Smooth muscle cell (in vitro differentiated cells): ENCODE measurements at regions not wholly inside any gene's neighbourhood (a gene's known extent, or its start where the extent isn't known, plus 50 kb on each side); places are given as distances from the start of the nearest gene placed in this dataset.
"Not testable (repeated sequence)": the region's sequence is repeated elsewhere in the genome, so short reads cannot be mapped to it uniquely, and the experiment has no call there.

Experiments used
- DNase-seq: peaks from one replicate; lab custom pipeline; 2025; ENCODE audit not compliant: unreplicated experiment; lab: John Stamatoyannopoulos, UW
- H2AFZ ChIP-seq: fragments of 200-600 bp; sonication (generic); 2 replicates; pipeline ENCODE4 v1.6.0; 2016; ENCODE audit warnings: antibody characterized with exemption, low read depth, mild to moderate bottlenecking
- H3F3A ChIP-seq: fragments of 200-600 bp; sonication (generic); 2 replicates; pipeline ENCODE4 v1.6.0; 2017; ENCODE audit warnings: antibody characterized with exemption, low read depth
- H3K27ac ChIP-seq: fragments of 200-600 bp; sonication (generic); 2 replicates; pipeline ENCODE4 v1.5.1; 2016; ENCODE audit warnings: low read depth, mild to moderate bottlenecking
- H3K27me3 ChIP-seq: fragments of 200-600 bp; sonication (generic); 2 replicates; pipeline ENCODE4 v1.6.1; 2016; ENCODE audit warnings: low read depth, mild to moderate bottlenecking
- H3K36me3 ChIP-seq: fragments of 200-600 bp; sonication (generic); 2 replicates; pipeline ENCODE4 v1.5.1; 2016; ENCODE audit warnings: low read depth
- H3K4me1 ChIP-seq: fragments of 200-600 bp; sonication (generic); 2 replicates; pipeline ENCODE4 v1.5.1; 2016; ENCODE audit warnings: low read depth
- H3K4me2 ChIP-seq: fragments of 200-600 bp; sonication (generic); 2 replicates; pipeline ENCODE4 v1.6.0; 2016; ENCODE audit warnings: mild to moderate bottlenecking
- H3K4me3 ChIP-seq: fragments of 200-600 bp; sonication (generic); 2 replicates; pipeline ENCODE4 v1.5.1; 2016; ENCODE audit warnings: mild to moderate bottlenecking
- H3K79me2 ChIP-seq: fragments of 200-600 bp; sonication (generic); 2 replicates; pipeline ENCODE4 v1.6.0; 2016; ENCODE audit warnings: low read depth, mild to moderate bottlenecking
- H3K9ac ChIP-seq: fragments of 200-600 bp; sonication (generic); 2 replicates; pipeline ENCODE4 v1.6.0; 2016; ENCODE audit warnings: low read depth
- H3K9me3 ChIP-seq: fragments of 200-600 bp; sonication (generic); replicated peaks from 2 replicates; pipeline ENCODE4 v1.5.1; 2016; ENCODE audit warnings: low read depth
- H4K20me1 ChIP-seq: fragments of 200-600 bp; sonication (generic); 2 replicates; pipeline ENCODE4 v1.6.0; 2016; ENCODE audit warnings: low read depth
- WGBS: methylation state at CpG from one replicate; pipeline ENCODE4 v1.1.7; 2016; ENCODE audit warnings: low lambda C conversion rate; 5-methylcytosine and 5-hydroxymethylcytosine counted together
- TF ChIP-seq, protein P1 (sequence below): fragments of 200-600 bp; sonication (generic); IDR thresholded peaks from 2 replicates; pipeline ENCODE4 v1.5.1; 2017; ENCODE audit warnings: borderline replicate concordance, mild to moderate bottlenecking, antibody characterized with exemption; ENCODE audit not compliant: insufficient read depth, poor library complexity, severe bottlenecking

GRCh38 chr12:47610686-47611252, 95.1 kb downstream of the RPAP3 start:
- Histone ChIP-seq H3K4me3 (no peak overlapping the region), H3F3A (no peaks in the 10 kb centered on the region), H2AFZ (no peak overlapping the region), H3K36me3 (no peaks in the 10 kb centered on the region), H4K20me1 (no peaks in the 10 kb centered on the region), H3K27ac (no peak overlapping the region), H3K79me2 (no peaks in the 10 kb centered on the region), H3K4me2 (no peak overlapping the region), H3K4me1 (no peaks in the 10 kb centered on the region), H3K27me3 (no peaks in the 10 kb centered on the region), H3K9ac (no peak overlapping the region), H3K9me3 (peaks cover 5% of the 10 kb centered on the region)
- no peak for DNase-seq
- 95% methylated on average over 1 of the region's 1 CpG for whole genome bisulfite sequencing
- TF ChIP-seq, protein P1, sequence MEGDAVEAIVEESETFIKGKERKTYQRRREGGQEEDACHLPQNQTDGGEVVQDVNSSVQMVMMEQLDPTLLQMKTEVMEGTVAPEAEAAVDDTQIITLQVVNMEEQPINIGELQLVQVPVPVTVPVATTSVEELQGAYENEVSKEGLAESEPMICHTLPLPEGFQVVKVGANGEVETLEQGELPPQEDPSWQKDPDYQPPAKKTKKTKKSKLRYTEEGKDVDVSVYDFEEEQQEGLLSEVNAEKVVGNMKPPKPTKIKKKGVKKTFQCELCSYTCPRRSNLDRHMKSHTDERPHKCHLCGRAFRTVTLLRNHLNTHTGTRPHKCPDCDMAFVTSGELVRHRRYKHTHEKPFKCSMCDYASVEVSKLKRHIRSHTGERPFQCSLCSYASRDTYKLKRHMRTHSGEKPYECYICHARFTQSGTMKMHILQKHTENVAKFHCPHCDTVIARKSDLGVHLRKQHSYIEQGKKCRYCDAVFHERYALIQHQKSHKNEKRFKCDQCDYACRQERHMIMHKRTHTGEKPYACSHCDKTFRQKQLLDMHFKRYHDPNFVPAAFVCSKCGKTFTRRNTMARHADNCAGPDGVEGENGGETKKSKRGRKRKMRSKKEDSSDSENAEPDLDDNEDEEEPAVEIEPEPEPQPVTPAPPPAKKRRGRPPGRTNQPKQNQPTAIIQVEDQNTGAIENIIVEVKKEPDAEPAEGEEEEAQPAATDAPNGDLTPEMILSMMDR, result no peak

- Histone ChIP-seq H3K9me3 (peaks cover 5% of the 10 kb centered on the region), H3F3A (no peaks in the 10 kb centered on the region), H4K20me1 (no peaks in the 10 kb centered on the region), H3K27ac (no peak overlapping the region), H3K4me3 (no peak overlapping the region), H3K36me3 (no peaks in the 10 kb centered on the region), H3K9ac (no peak overlapping the region), H3K79me2 (no peaks in the 10 kb centered on the region), H3K4me2 (no peak overlapping the region), H2AFZ (no peak overlapping the region), H3K27me3 (no peaks in the 10 kb centered on the region), H3K4me1 (no peaks in the 10 kb centered on the region)
- WGBS, result 95% methylated on average over 3 of the region's 3 CpGs
- TF ChIP-seq, protein P1, result no peak
- DNase-seq, result no peak
Measured at GRCh38 chr12:47609806-47610205, 96.0 kb downstream of the RPAP3 start.

GRCh38 chr12:47608671-47609070, 97.2 kb downstream of the RPAP3 start:
- WGBS, result 95% methylated on average over 4 of the region's 4 CpGs

GRCh38 chr12:47604221-47604873, 101.5 kb downstream of the RPAP3 start:
- H4K20me1 ChIP-seq, result no peaks in the 10 kb centered on the region
- no peaks in the 10 kb centered on the region for H3K4me1 ChIP-seq
- 96% methylated on average over 1 of the region's 1 CpG for WGBS
- H3K27me3 ChIP-seq, result no peaks in the 10 kb centered on the region
- H3F3A ChIP-seq, result no peaks in the 10 kb centered on the region
- no peak for DNase-seq
- H3K9me3 ChIP-seq, result no peaks in the 10 kb centered on the region
- TF ChIP-seq, protein P1, result no peak
- H3K4me2 ChIP-seq, result no peak overlapping the region
- H3K9ac ChIP-seq, result no peak overlapping the region
- H3K4me3 ChIP-seq, result no peak overlapping the region
- no peaks in the 10 kb centered on the region for H3K79me2 ChIP-seq
- no peaks in the 10 kb centered on the region for H3K36me3 ChIP-seq
- no peak overlapping the region for H2AFZ ChIP-seq
- H3K27ac ChIP-seq, result no peak overlapping the region

More at GRCh38 chr12:47608671-47609070, 97.2 kb downstream of the RPAP3 start:
- not testable (repeated sequence) for H2AFZ ChIP-seq, DNase-seq, H3K9ac ChIP-seq, H3K79me2 ChIP-seq, H3K4me2 ChIP-seq, H3F3A ChIP-seq, H3K27ac ChIP-seq, H3K9me3 ChIP-seq, H3K27me3 ChIP-seq, H4K20me1 ChIP-seq, H3K36me3 ChIP-seq, H3K4me1 ChIP-seq, H3K4me3 ChIP-seq
